HG02938 (cell line): ENCODE measurements at regions not wholly inside any gene's neighbourhood (a gene's known extent, or its start where the extent isn't known, plus 50 kb on each side); places are given as distances from the start of the nearest gene placed in this dataset.

Experiments used
- ATAC-seq: cut with Tn5 transposase; IDR thresholded peaks from one replicate; pipeline ENCODE4 v1.9.1; 2021; ENCODE audit warnings: mild to moderate bottlenecking, moderate library complexity; ENCODE audit not compliant: unreplicated experiment

GRCh38 chr4:187301923-187302322, 578.3 kb upstream of the FAT1 start:
- ATAC-seq = no peak

GRCh38 chr4:187302457-187303150, 578.9 kb upstream of the FAT1 start:
- ATAC-seq = no peak

- ATAC-seq = no peak
These were observed 580.5 kb upstream of the FAT1 start for GRCh38 chr4:187304133-187304532.

- ATAC-seq = no peak
These were observed 583.5 kb upstream of the FAT1 start for GRCh38 chr4:187307131-187307530.

GRCh38 chr4:187309456-187309855, 585.8 kb upstream of the FAT1 start:
- ATAC-seq = no peak

- ATAC-seq = no peak
These were observed 588.6 kb upstream of the FAT1 start for GRCh38 chr4:187312299-187312698.

GRCh38 chr4:187317799-187318198, 594.1 kb upstream of the FAT1 start:
- no peak for ATAC-seq

GRCh38 chr4:187321711-187322110, 598.1 kb upstream of the FAT1 start:
- ATAC-seq = no peak

GRCh38 chr4:187332141-187332540, 608.5 kb upstream of the FAT1 start:
- no peak for ATAC-seq

GRCh38 chr4:187333151-187333550, 609.5 kb upstream of the FAT1 start:
- no peak for ATAC-seq

GRCh38 chr4:187335339-187335738, 611.7 kb upstream of the FAT1 start:
- no peak for ATAC-seq

- no peak for ATAC-seq
These were observed 631.1 kb upstream of the FAT1 start for GRCh38 chr4:187354740-187355139.

- no peak for ATAC-seq
These were observed 633.5 kb upstream of the FAT1 start for GRCh38 chr4:187357045-187357643.

GRCh38 chr4:187357821-187358220, 634.2 kb upstream of the FAT1 start:
- ATAC-seq = no peak

- no peak for ATAC-seq
These were observed 632.4 kb upstream of the ZFP42 start for GRCh38 chr4:187362937-187363857.

- no peak for ATAC-seq
These were observed 631.2 kb upstream of the ZFP42 start for GRCh38 chr4:187364401-187364800.

- ATAC-seq = no peak
These were observed 630.7 kb upstream of the ZFP42 start for GRCh38 chr4:187364851-187365250.

- no peak for ATAC-seq
These were observed 629.0 kb upstream of the ZFP42 start for GRCh38 chr4:187366530-187366929.

GRCh38 chr4:187370918-187371317, 624.7 kb upstream of the ZFP42 start:
- no peak for ATAC-seq

GRCh38 chr4:187378441-187378840, 617.1 kb upstream of the ZFP42 start:
- no peak for ATAC-seq

- no peak for ATAC-seq
These were observed 615.4 kb upstream of the ZFP42 start for GRCh38 chr4:187380181-187380581.

GRCh38 chr4:187383181-187383580, 612.4 kb upstream of the ZFP42 start:
- no peak for ATAC-seq
